SK-N-SH (cell line): ENCODE measurements at regions not wholly inside any gene's neighbourhood (a gene's known extent, or its start where the extent isn't known, plus 50 kb on each side); places are given as distances from the start of the nearest gene placed in this dataset.

ENCODE experiments used
- CTCF ChIA-PET: fragments of 300-600, 350-600 bp; formaldehyde crosslinking; extraction: SDS; loops from one replicate; lab custom pipeline; 2021; lab: Yijun Ruan, JAX
- POLR2A ChIA-PET: fragments of 350-600 bp; sonication (Branson Sonifier 250); formaldehyde crosslinking; extraction: SDS; loops from one replicate; lab custom pipeline; 2020; ENCODE audit warnings: antibody characterized with exemption, inconsistent platforms; lab: Yijun Ruan, JAX
- DNase-seq: peaks from one replicate; pipeline ENCODE4 v3.0.0; 2012
- H2AFZ ChIP-seq: fragments of 200-600 bp; sonication (generic); 2 replicates; pipeline ENCODE4 v1.8.1; 2016; ENCODE audit warnings: antibody characterized with exemption, mild to moderate bottlenecking, low read depth
- H3F3A ChIP-seq: fragments of 200-600 bp; sonication (generic); replicated peaks from 2 replicates; pipeline ENCODE3; 2016; ENCODE audit warnings: antibody characterized with exemption, mild to moderate bottlenecking; ENCODE audit not compliant: insufficient read depth
- H3K27ac ChIP-seq, 2 experiments: fragments of 200-500 bp in 1 of 2; fragments of 200-600 bp in 1 of 2; sonication (Bioruptor generic) in 1 of 2; sonication (generic), shearing (Covaris generic) in 1 of 2; 2 replicates each; pipeline versions ENCODE4 v1.5.1 to v1.6.1; 2014 to 2016; ENCODE audit warnings: low read depth in 2 of 2, inconsistent platforms in 1 of 2, low read length in 1 of 2, mild to moderate bottlenecking in 1 of 2, mixed read lengths in 1 of 2
- H3K27me3 ChIP-seq: fragments of 200-600 bp; sonication (generic), shearing (Covaris generic); 2 replicates; pipeline ENCODE4 v1.6.1; 2016; ENCODE audit warnings: mixed run types; ENCODE audit not compliant: insufficient read depth
- H3K36me3 ChIP-seq, 2 experiments: fragments of 200-500 bp in 1 of 2; fragments of 200-600 bp in 1 of 2; sonication (Bioruptor generic) in 1 of 2; sonication (generic) in 1 of 2; replicated peaks in 1 of 2; 2 replicates each; pipeline versions ENCODE3 to v1.5.1; 2014 to 2016; ENCODE audit warnings: low read length in 1 of 2, mild to moderate bottlenecking in 1 of 2; ENCODE audit not compliant: insufficient read depth in 2 of 2, control insufficient read depth in 1 of 2
- H3K4me1 ChIP-seq, 2 experiments: fragments of 200-500 bp in 1 of 2; fragments of 200-600 bp in 1 of 2; sonication (Bioruptor generic) in 1 of 2; sonication (generic), shearing (Covaris generic) in 1 of 2; 2 replicates each; pipeline versions ENCODE4 v1.5.1 to v1.6.1; 2014 to 2016; ENCODE audit warnings: low read depth in 1 of 2, low read length in 1 of 2, mixed run types in 1 of 2; ENCODE audit not compliant: insufficient read depth in 2 of 2, control insufficient read depth in 1 of 2
- H3K4me2 ChIP-seq: fragments of 200-600 bp; sonication (generic), shearing (Covaris generic); 2 replicates; pipeline ENCODE4 v1.6.1; 2017; ENCODE audit warnings: mixed run types
- H3K4me3 ChIP-seq, 2 experiments: fragments of 200-500 bp in 1 of 2; fragments of 200-600 bp in 1 of 2; sonication (Bioruptor generic) in 1 of 2; sonication (generic), shearing (Covaris generic) in 1 of 2; 2 replicates each; pipeline versions ENCODE4 v1.5.1 to v1.8.1; 2014 to 2016; ENCODE audit warnings: low read depth in 2 of 2, inconsistent platforms in 1 of 2, low read length in 1 of 2, mild to moderate bottlenecking in 1 of 2, mixed read lengths in 1 of 2, moderate library complexity in 1 of 2
- H3K79me2 ChIP-seq: fragments of 200-600 bp; sonication (generic); 2 replicates; pipeline ENCODE4 v1.8.1; 2017; ENCODE audit warnings: mild to moderate bottlenecking; ENCODE audit not compliant: insufficient read depth
- H3K9ac ChIP-seq: fragments of 200-600 bp; sonication (generic); 2 replicates; pipeline ENCODE4 v1.6.1; 2017; ENCODE audit warnings: mixed run types
- H3K9me2 ChIP-seq: fragments of 200-600 bp; sonication (generic); 2 replicates; pipeline ENCODE4 v1.6.1; 2017; ENCODE audit warnings: mixed run types
- H3K9me3 ChIP-seq: fragments of 200-600 bp; sonication (generic); 2 replicates; pipeline ENCODE4 v1.6.1; 2017; ENCODE audit warnings: mixed run types, mild to moderate bottlenecking, moderate library complexity
- H4K20me1 ChIP-seq: fragments of 200-600 bp; sonication (generic); 2 replicates; pipeline ENCODE4 v1.6.1; 2017; ENCODE audit warnings: mild to moderate bottlenecking, mixed run types; ENCODE audit not compliant: insufficient read depth
- CHD2 ChIP-seq: fragments of 150-350 bp; IDR thresholded peaks from 2 replicates; pipeline ENCODE4 v1.6.1; 2018; ENCODE audit warnings: low read length; ENCODE audit not compliant: partially characterized antibody
- CTCF ChIP-seq: fragments of 200-600 bp; sonication (generic); IDR thresholded peaks from 2 replicates; pipeline ENCODE4 v1.6.1; 2017; ENCODE audit warnings: antibody characterized with exemption, mild to moderate bottlenecking, moderate library complexity
- ELF1 ChIP-seq: IDR thresholded peaks from 2 replicates; pipeline ENCODE4 v1.4.0; 2012
- FOXM1 ChIP-seq: IDR thresholded peaks from 2 replicates; pipeline ENCODE4 v1.4.0; 2012; ENCODE audit warnings: low read depth, mild to moderate bottlenecking
- GABPA ChIP-seq: IDR thresholded peaks from 2 replicates; pipeline ENCODE4 v1.4.0; 2012; ENCODE audit warnings: low read depth, mild to moderate bottlenecking
- IRF3 ChIP-seq: fragments of 150-350 bp; IDR thresholded peaks from 2 replicates; pipeline ENCODE4 v1.6.1; 2016; ENCODE audit warnings: mild to moderate bottlenecking, low read depth, low read length
- JUND ChIP-seq: IDR thresholded peaks from 2 replicates; pipeline ENCODE4 v1.4.0; 2012
- MXI1 ChIP-seq: IDR thresholded peaks from 2 replicates; pipeline ENCODE4 v1.6.1; 2012; ENCODE audit warnings: mild to moderate bottlenecking, low read depth, low read length, improper control_type of control experiment
- NRF1 ChIP-seq: IDR thresholded peaks from 2 replicates; pipeline ENCODE4 v1.6.1; 2012; ENCODE audit warnings: low read depth, mild to moderate bottlenecking, low read length
- PBX3 ChIP-seq: IDR thresholded peaks from 2 replicates; pipeline ENCODE4; 2012
- POLR2AphosphoS5 ChIP-seq: IDR thresholded peaks from 2 replicates; pipeline ENCODE4 v1.6.1; 2012; ENCODE audit warnings: low read depth, low read length
- RXRA ChIP-seq: IDR thresholded peaks from 2 replicates; pipeline ENCODE4 v1.4.0; 2012; ENCODE audit warnings: low read depth, mild to moderate bottlenecking, borderline replicate concordance
- SMC3 ChIP-seq: IDR thresholded peaks from 2 replicates; pipeline ENCODE4 v1.6.1; 2012; ENCODE audit warnings: low read depth, low read length, improper control_type of control experiment
- TAF1 ChIP-seq: IDR thresholded peaks from 2 replicates; pipeline ENCODE4 v1.6.1; 2012; ENCODE audit warnings: low read depth, mild to moderate bottlenecking, low read length, moderate library complexity, borderline replicate concordance
- TCF12 ChIP-seq: IDR thresholded peaks from 2 replicates; pipeline ENCODE4 v1.4.0; 2012
- USF1 ChIP-seq: IDR thresholded peaks from 2 replicates; pipeline ENCODE4 v1.4.0; 2012; ENCODE audit warnings: low read depth, borderline replicate concordance
- WGBS: methylation state at CpG from one replicate; pipeline ENCODE4 v1.1.6; 2017; ENCODE audit warnings: low lambda C conversion rate; 5-methylcytosine and 5-hydroxymethylcytosine counted together
- TF ChIP-seq, protein P1 (sequence below): IDR thresholded peaks from 2 replicates; pipeline ENCODE4 v1.6.1; 2012; ENCODE audit warnings: mild to moderate bottlenecking, low read depth, low read length, moderate library complexity
- TF ChIP-seq, protein P2 (sequence below): fragments of 150-350 bp; IDR thresholded peaks from 2 replicates; pipeline ENCODE4 v1.6.1; 2017; ENCODE audit warnings: antibody characterized with exemption, low read length, low read depth, borderline replicate concordance

DNA sequence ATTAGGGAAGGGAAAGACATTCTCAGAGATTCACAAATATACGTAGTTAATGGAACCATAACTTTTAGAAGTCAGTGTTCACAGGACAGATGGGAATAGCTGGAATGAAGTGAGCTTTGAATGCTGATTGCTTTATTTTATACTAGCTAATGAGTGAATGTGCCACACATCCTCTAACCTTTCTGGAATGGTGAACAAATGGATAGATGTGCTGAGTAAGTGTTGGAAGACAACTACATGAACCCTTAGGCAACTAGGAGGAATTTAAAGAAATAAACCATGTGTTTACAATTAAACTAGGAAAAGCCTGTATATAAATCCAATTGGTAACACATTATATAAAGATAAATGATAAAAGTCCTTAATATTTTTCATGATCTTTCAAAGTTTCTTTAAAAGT lies 91.6 kb upstream of the LIMCH1 start:
- H3K4me3 ChIP-seq = no peak overlapping the region
- no peak overlapping the region for H3K4me2 ChIP-seq
- no peaks in the 10 kb centered on the region for H3F3A ChIP-seq
- H2AFZ ChIP-seq = no peak overlapping the region
- WGBS = 70% methylated on average over 1 of the region's 1 CpG
- no peaks in the 10 kb centered on the region for H3K36me3 ChIP-seq
- CTCF ChIA-PET = no interaction called here
- no peaks in the 10 kb centered on the region for H3K9me2 ChIP-seq
- POLR2A ChIA-PET = no interaction called here
- H3K79me2 ChIP-seq = no peaks in the 10 kb centered on the region
- H3K27me3 ChIP-seq = no peaks in the 10 kb centered on the region
- H4K20me1 ChIP-seq = no peaks in the 10 kb centered on the region
- H3K27ac ChIP-seq = no peak overlapping the region
- H3K9me3 ChIP-seq = no peaks in the 10 kb centered on the region
- no peak for TF ChIP-seq USF1
- TF ChIP-seq TAF1 = no peak
- TF ChIP-seq, protein P1, sequence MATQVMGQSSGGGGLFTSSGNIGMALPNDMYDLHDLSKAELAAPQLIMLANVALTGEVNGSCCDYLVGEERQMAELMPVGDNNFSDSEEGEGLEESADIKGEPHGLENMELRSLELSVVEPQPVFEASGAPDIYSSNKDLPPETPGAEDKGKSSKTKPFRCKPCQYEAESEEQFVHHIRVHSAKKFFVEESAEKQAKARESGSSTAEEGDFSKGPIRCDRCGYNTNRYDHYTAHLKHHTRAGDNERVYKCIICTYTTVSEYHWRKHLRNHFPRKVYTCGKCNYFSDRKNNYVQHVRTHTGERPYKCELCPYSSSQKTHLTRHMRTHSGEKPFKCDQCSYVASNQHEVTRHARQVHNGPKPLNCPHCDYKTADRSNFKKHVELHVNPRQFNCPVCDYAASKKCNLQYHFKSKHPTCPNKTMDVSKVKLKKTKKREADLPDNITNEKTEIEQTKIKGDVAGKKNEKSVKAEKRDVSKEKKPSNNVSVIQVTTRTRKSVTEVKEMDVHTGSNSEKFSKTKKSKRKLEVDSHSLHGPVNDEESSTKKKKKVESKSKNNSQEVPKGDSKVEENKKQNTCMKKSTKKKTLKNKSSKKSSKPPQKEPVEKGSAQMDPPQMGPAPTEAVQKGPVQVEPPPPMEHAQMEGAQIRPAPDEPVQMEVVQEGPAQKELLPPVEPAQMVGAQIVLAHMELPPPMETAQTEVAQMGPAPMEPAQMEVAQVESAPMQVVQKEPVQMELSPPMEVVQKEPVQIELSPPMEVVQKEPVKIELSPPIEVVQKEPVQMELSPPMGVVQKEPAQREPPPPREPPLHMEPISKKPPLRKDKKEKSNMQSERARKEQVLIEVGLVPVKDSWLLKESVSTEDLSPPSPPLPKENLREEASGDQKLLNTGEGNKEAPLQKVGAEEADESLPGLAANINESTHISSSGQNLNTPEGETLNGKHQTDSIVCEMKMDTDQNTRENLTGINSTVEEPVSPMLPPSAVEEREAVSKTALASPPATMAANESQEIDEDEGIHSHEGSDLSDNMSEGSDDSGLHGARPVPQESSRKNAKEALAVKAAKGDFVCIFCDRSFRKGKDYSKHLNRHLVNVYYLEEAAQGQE = no peak
- TF ChIP-seq PBX3 = no peak
- no peak for TF ChIP-seq MXI1
- no peak for TF ChIP-seq FOXM1
- TF ChIP-seq TCF12 = no peak
- no peak for TF ChIP-seq IRF3
- TF ChIP-seq GABPA = no peak
- TF ChIP-seq CHD2 = no peak
- TF ChIP-seq RXRA = no peak
- TF ChIP-seq SMC3 = no peak
- TF ChIP-seq, protein P2, sequence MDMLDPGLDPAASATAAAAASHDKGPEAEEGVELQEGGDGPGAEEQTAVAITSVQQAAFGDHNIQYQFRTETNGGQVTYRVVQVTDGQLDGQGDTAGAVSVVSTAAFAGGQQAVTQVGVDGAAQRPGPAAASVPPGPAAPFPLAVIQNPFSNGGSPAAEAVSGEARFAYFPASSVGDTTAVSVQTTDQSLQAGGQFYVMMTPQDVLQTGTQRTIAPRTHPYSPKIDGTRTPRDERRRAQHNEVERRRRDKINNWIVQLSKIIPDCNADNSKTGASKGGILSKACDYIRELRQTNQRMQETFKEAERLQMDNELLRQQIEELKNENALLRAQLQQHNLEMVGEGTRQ = no peak
- TF ChIP-seq JUND = no peak
- TF ChIP-seq ELF1 = no peak
- TF ChIP-seq NRF1 = no peak
- TF ChIP-seq POLR2AphosphoS5 = no peak
- no peak for TF ChIP-seq CTCF
- DNase-seq = no peak
- no peak overlapping the region for H3K9ac ChIP-seq
- peaks cover 0 to 16% of the 10 kb centered on the region in 2 experiments; a peak in 2 of 4 replicates for H3K4me1 ChIP-seq
